Superior temporal gyrus (tissue), 1 donor: ENCODE measurements at regions not wholly inside any gene's neighbourhood (a gene's known extent, or its start where the extent isn't known, plus 50 kb on each side); places are given as distances from the start of the nearest gene placed in this dataset.

ENCODE experiments used
- DNase-seq: peaks from one replicate; pipeline ENCODE4 v3.0.0-alpha.2; 2016; ENCODE audit errors: extremely low spot score

GRCh38 chr5:10077791-10078545, 171.7 kb downstream of the ATPSCKMT start:
- no peak for DNase-seq

- DNase-seq = no peak
Observed at GRCh38 chr5:10073441-10074104, 176.1 kb downstream of the ATPSCKMT start.

DNA sequence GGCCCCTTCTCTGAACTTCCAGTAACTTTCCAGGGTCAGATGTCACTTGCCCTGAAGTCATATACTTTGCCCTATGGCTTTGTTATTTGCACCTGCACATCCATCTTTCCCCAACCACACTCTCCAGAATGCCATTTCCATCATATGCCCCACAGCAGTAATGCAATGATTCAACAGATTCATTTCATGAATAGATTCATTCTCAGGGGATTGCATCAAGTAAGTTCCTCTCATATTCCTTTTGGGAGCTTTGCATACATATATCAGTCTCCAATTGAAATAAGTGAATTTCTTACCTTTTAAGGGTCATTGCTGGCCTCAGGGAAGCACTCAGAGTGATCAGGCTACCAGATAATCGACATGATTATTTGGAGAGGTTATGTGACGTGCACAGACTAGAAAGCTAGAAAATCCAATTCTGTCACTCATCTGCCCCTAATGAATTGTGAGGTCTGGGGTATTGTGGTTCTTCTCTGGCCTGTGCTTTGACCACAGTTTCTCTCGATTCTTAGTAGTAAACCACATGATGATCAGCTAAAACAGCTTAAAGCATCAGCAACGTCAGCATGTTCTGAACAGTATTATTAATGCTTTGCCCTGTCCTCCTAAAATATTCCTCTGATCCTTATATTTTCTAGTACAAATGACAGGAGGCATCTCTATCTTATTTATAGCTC, 179.9 kb downstream of the ATPSCKMT start:
- no peak for DNase-seq

GRCh38 chr5:10065428-10066000, 184.2 kb downstream of the ATPSCKMT start:
- DNase-seq = no peak

- no peak for DNase-seq
Observed at GRCh38 chr5:10064546-10065195, 185.0 kb downstream of the ATPSCKMT start.

GRCh38 chr5:10063997-10064396, 185.7 kb downstream of the ATPSCKMT start:
- no peak for DNase-seq

- no peak for DNase-seq
Observed at GRCh38 chr5:10059980-10060379, 189.7 kb downstream of the ATPSCKMT start.

- DNase-seq = no peak
Observed at GRCh38 chr5:10059556-10059955, 190.1 kb downstream of the ATPSCKMT start.

DNA sequence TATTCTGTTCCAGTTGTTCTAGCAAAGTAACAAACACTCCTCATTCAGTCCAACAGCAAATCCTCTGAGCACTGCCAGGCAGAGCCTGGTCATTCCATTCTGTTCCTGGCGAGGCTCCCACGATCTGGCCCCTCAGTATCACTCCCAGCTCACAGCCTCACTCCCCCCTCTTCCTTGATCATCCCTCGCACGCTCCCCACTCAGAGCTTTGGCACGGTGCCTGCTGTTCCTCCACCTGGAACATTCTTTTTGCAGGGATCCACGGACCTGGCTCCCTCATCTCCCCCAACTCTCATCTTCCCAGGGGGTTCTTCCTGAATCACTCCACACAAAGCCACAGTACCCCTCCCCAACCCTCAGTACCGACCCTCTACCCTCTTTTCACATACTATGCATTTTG, 192.3 kb downstream of the ATPSCKMT start:
- no peak for DNase-seq

DNA sequence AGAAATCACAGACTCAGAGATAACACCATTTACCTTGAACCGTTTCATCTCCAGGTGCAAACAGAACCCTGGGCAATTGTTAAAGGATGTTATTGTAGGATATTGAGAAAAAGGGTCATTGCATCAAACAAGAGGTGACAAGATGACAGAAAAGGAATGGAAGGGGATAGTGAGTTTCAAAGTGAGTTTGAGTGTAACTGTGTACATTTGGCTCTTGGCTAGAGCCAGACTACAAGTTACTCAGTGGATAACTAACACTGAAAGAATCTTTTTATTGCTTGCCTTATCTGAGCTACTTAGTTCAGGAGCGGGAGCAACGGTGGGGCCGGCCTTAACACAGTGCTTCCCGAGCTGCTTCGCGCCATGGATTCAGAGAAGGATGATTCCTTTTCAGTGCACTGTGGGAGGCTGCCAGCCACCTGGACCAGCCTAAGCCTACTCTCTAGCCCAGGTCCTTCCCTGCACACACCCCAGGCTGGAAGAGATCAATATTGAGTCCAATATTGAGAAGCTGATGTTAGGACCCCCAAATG, 193.4 kb downstream of the ATPSCKMT start:
- no peak for DNase-seq

DNA sequence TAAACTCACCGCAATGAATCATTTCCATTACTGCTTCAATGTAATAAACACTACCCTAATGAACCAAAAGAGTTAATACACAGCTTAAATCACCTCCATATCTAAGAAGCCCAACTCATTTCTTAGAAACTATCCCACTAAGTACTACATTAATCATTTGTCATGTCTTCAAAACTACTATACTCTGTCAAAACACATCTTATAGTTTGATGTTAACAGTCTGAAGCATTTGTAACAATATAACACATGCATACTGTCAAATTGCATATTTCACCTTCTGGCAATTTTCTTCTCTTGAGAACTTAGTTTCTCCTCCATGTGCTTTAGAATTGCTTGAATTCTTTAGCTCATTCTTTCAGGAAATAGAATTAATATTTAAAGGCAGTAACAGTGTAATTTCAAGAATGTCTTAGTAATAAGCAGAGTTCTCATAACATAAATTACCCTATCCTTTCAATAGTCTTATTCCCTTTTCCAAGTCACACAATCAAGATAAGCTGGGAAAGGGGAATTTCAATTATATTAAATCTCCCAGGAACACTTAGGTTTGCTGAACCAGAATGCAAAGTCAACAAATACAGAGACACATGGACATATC, 199.7 kb downstream of the ATPSCKMT start:
- no peak for DNase-seq

DNA sequence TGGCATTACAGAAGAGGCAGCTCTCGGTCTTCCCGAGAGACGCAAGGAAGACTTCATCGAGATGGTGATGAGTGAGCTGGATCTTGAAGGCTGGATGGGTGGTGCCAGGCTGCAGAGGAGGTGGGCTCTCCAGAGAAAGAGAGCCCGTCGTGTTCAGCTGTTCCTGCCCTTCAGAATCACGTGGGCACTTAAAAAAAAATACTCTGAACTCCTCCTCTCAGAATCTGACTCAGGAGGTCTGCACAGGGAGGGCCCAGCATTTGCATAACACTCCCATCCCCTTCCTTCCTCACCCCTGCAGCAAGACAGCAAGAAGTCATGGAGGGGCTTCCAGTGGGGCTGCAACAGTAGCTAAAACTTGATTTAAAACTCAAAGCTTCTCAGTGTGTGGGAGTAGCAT, 203.0 kb downstream of the ATPSCKMT start:
- no peak for DNase-seq

DNA sequence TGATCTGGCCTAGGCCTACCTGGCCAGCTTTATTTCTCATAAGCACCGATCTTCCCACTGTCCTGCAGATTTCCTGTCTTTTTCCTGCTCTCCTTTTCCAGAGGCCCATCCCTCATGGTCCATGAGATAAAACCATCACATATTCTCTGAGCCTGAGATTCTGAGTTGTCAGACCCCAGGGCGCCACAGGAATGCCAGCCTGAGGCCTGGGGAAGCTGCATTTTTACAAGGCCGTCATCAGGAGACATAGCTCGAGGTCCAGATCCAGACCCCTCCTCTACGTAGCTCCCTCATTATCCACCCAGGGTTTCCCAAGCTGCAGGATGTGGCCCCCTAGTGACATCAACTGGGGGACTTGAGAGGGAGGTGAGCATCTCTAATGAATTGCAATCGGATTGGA, 204.3 kb downstream of the ATPSCKMT start:
- no peak for DNase-seq

- no peak for DNase-seq
Observed at GRCh38 chr5:10036136-10036815, 213.4 kb downstream of the ATPSCKMT start.

- DNase-seq = no peak
Observed at GRCh38 chr5:10034001-10034400, 215.7 kb downstream of the ATPSCKMT start.

DNA sequence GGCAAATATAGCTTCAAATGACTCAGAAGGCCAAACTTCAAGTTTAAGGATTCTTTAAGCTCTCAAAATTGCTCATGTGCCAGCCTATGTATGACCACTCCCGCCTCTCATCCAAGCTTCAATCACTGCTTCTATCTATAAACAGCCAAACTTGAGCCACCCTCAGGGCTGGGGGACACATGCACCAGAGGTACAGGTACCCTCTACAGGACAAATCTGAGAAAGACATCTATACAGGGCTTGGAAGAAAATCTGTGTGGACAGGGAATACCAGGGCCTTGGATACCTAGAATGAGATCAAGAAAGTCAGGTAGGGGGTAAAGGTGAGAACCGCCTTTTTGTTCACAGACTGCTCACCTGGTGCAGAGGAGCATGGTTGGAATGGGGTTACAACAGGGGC, 217.9 kb downstream of the ATPSCKMT start:
- no peak for DNase-seq

DNA sequence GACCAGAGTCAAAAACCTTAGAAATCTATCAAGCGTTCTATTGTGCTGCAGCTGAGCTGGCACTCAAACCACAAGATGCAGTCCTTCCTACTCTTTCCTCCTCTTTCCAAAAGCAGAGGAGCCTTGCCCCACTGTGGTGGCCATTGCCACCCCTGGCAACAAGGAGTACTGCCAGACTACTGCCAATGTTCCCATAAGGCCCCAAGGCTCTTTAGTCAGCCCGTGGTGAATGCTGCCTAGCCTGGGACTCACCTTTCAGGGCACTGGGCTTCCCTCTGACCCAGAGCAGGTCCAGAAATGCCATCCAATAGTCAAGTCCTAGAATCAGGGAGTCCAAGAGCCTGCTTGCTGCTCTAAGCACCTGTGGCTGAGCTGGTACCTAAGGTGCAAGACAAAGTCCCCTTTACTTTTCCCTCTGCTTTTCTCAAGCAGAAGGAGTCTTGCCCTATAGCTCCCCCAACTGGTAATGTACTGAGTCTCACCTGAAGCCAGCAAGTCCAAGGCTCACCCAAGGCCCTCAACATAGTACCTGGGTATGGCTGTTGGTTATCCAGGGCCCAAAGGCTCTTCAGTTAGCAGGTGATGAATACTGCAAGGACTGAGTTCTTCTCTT, 219.4 kb downstream of the ATPSCKMT start:
- no peak for DNase-seq

- DNase-seq = no peak
Observed at GRCh38 chr5:10023494-10023893, 226.2 kb downstream of the ATPSCKMT start.

DNA sequence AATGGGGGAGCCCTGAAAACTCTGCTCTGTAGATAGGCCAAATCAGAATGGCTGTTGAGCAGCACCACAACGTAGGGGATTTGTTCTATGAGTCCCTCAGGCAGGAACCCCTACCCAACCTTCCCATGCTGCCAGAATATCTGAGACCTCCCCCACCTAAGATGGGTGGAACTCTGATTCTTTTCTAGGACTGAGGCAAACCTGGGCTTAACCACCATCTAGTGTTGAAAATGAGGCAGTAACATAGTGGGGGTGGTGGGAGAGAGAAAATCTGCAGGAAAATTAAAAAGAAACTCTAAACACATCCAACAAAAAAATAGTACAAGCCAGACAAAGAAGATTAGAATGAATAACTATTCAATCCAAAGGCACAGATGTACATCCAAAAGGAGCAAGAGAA, 228.4 kb downstream of the ATPSCKMT start:
- DNase-seq = no peak

DNA sequence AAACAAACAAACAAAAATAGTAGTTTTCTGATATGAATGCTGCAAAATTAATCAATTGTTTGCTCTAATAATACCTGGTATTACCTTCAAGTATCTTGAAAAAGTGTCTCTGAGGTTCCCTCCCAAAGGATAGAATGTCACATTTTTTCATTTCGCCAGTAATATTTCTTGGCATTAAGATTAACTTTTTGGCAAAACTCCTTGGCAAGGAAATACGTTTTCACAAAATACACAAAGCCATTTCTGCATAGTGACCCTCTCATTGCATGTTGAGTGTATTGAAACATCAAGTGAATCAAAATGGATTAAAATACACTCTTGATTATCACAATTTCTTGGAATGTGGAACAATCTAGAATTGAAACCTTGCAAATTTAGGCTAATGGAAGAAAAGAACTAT, 230.5 kb downstream of the ATPSCKMT start:
- no peak for DNase-seq
